ENCODE measurements at regions not wholly inside any gene's neighbourhood (a gene's known extent, or its start where the extent isn't known, plus 50 kb on each side); places are given as distances from the start of the nearest gene placed in this dataset.

DNA sequence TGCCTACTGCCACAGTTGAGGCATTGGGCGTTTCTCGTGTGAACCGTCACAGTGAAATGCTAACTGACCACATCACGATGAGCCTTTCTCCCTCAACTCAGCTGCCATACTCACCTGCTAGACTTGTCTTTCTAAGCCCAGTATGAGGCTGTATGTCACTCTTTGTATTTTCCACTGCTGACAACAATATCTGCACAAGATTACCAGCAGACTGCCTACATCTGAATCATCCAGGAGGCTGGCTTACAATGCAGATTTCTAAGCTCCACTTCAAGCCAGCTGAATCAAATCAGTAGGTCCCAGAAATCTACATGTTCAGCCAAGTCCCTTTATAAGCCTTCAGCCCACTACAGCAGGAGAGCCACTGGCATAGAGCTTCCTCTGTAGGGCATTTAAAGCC, 355.0 kb upstream of the DUSP10 start:
- no peak for TF ChIP-seq POLR2A (IDR thresholded peaks at IDR 0.05; ENCODE audit: low read length)
- no peak for TF ChIP-seq GATA1 (IDR thresholded peaks at IDR 0.05; ENCODE audit: low read depth, low read length)
